H9 (cell line): ENCODE measurements at regions not wholly inside any gene's neighbourhood (a gene's known extent, or its start where the extent isn't known, plus 50 kb on each side); places are given as distances from the start of the nearest gene placed in this dataset.

ENCODE experiments used
- DNase-seq: peaks from one replicate; pipeline ENCODE4 v3.0.0-alpha.2; 2017
- H2AFZ ChIP-seq: one replicate; pipeline ENCODE4 v1.6.1; 2013; ENCODE audit warnings: mild to moderate bottlenecking, low read length, control low read depth, moderate library complexity
- H2AK5ac ChIP-seq: 2 replicates; pipeline ENCODE4 v1.6.1; 2013; ENCODE audit warnings: low read length, control low read depth, mixed read lengths; ENCODE audit not compliant: insufficient read length
- H2BK120ac ChIP-seq: one replicate; pipeline ENCODE4 v1.6.1; 2013; ENCODE audit warnings: low read depth, mild to moderate bottlenecking, low read length, control low read depth, inconsistent platforms; ENCODE audit not compliant: poor library complexity, severe bottlenecking
- H2BK12ac ChIP-seq: 2 replicates; pipeline ENCODE4 v1.6.1; 2013; ENCODE audit warnings: low read length, control low read depth, mixed read lengths, low read depth; ENCODE audit not compliant: insufficient read length
- H2BK15ac ChIP-seq: 2 replicates; pipeline ENCODE4 v1.6.1; 2013; ENCODE audit warnings: low read depth, low read length, control low read depth
- H2BK20ac ChIP-seq: one replicate; pipeline ENCODE4 v1.6.1; 2013; ENCODE audit warnings: low read depth, mild to moderate bottlenecking, low read length, control low read depth, inconsistent platforms; ENCODE audit not compliant: poor library complexity, severe bottlenecking
- H2BK5ac ChIP-seq: 2 replicates; pipeline ENCODE4 v1.6.1; 2013; ENCODE audit warnings: low read length, control low read depth, mixed read lengths; ENCODE audit not compliant: insufficient read length
- H3K14ac ChIP-seq: 2 replicates; pipeline ENCODE4 v1.6.1; 2013; ENCODE audit warnings: low read length, control low read depth; ENCODE audit not compliant: insufficient read depth
- H3K18ac ChIP-seq: 2 replicates; pipeline ENCODE4 v1.6.1; 2013; ENCODE audit warnings: low read depth, mild to moderate bottlenecking, mixed read lengths, low read length, control low read depth; ENCODE audit not compliant: insufficient read length
- H3K23ac ChIP-seq: 2 replicates; pipeline ENCODE4 v1.6.1; 2013; ENCODE audit warnings: low read length, control low read depth, mixed read lengths, low read depth; ENCODE audit not compliant: insufficient read length
- H3K23me2 ChIP-seq: 2 replicates; pipeline ENCODE4 v1.6.1; 2013; ENCODE audit warnings: low read depth, mild to moderate bottlenecking, mixed read lengths, low read length, control low read depth; ENCODE audit not compliant: insufficient read length, poor library complexity, severe bottlenecking
- H3K27ac ChIP-seq: 2 replicates; pipeline ENCODE4 v1.5.1; 2013; ENCODE audit warnings: low read length, control low read depth, mixed read lengths, low read depth; ENCODE audit not compliant: insufficient read length
- H3K27me3 ChIP-seq: 2 replicates; pipeline ENCODE4 v1.6.1; 2013; ENCODE audit warnings: low read length, control low read depth, inconsistent platforms; ENCODE audit not compliant: insufficient read depth
- H3K4ac ChIP-seq: 2 replicates; pipeline ENCODE4 v1.6.1; 2013; ENCODE audit warnings: low read depth, mild to moderate bottlenecking, control low read depth, inconsistent platforms, low read length, moderate library complexity
- H3K4me1 ChIP-seq: 2 replicates; pipeline ENCODE4 v1.6.1; 2013; ENCODE audit warnings: low read length, control low read depth, inconsistent platforms; ENCODE audit not compliant: insufficient read depth
- H3K4me2 ChIP-seq: 2 replicates; pipeline ENCODE4 v1.6.1; 2013; ENCODE audit warnings: low read length, control low read depth, mixed read lengths; ENCODE audit not compliant: insufficient read length, insufficient read depth
- H3K56ac ChIP-seq: 2 replicates; pipeline ENCODE4 v1.6.1; 2013; ENCODE audit warnings: low read depth, mild to moderate bottlenecking, mixed read lengths, low read length, control low read depth; ENCODE audit not compliant: insufficient read length
- H3K79me1 ChIP-seq: 2 replicates; pipeline ENCODE4 v1.6.1; 2013; ENCODE audit warnings: low read depth, mild to moderate bottlenecking, moderate library complexity, low read length, control low read depth, inconsistent platforms; ENCODE audit not compliant: insufficient read depth, poor library complexity, severe bottlenecking
- H3K79me2 ChIP-seq: 2 replicates; pipeline ENCODE4 v1.6.1; 2013; ENCODE audit warnings: low read length, control low read depth, inconsistent platforms; ENCODE audit not compliant: insufficient read depth
- H3K9ac ChIP-seq: 2 replicates; pipeline ENCODE4 v1.6.1; 2013; ENCODE audit warnings: low read length, control low read depth, mixed read lengths; ENCODE audit not compliant: insufficient read length; ENCODE audit errors: extremely low read depth
- H3K9me3 ChIP-seq: one replicate; pipeline ENCODE4 v1.6.1; 2013; ENCODE audit warnings: low read depth, low read length, inconsistent platforms; ENCODE audit not compliant: control insufficient read depth
- H3T11ph ChIP-seq: one replicate; pipeline ENCODE4 v1.6.1; 2013; ENCODE audit warnings: mild to moderate bottlenecking, low read length, control low read depth, inconsistent platforms
- H4K20me1 ChIP-seq: one replicate; pipeline ENCODE4 v1.6.1; 2013; ENCODE audit not compliant: control insufficient read depth, insufficient read length, insufficient read depth
- H4K5ac ChIP-seq: 2 replicates; pipeline ENCODE4 v1.6.1; 2013; ENCODE audit warnings: low read depth, mild to moderate bottlenecking, mixed read lengths, low read length, control low read depth; ENCODE audit not compliant: insufficient read length
- H4K8ac ChIP-seq: replicated peaks from 2 replicates; pipeline ENCODE4 v1.6.1; 2013; ENCODE audit warnings: low read length, control low read depth, mixed read lengths, low read depth; ENCODE audit not compliant: insufficient read length
- H4K91ac ChIP-seq: 2 replicates; pipeline ENCODE4 v1.6.1; 2013; ENCODE audit warnings: low read depth, mild to moderate bottlenecking, moderate library complexity, mixed read lengths, low read length, control low read depth; ENCODE audit not compliant: insufficient read length
- H3K27ac Mint-ChIP-seq, 3 experiments: 2 replicates in 2 of 3; 3 replicates in 1 of 3; pipeline ENCODE4 v1.8.0; 2020 to 2021; ENCODE audit warnings: mixed read lengths in 3 of 3, mild to moderate bottlenecking in 1 of 3, moderate library complexity in 1 of 3
- H3K27me3 Mint-ChIP-seq: 2 replicates; pipeline ENCODE4 v1.8.0; 2021; ENCODE audit warnings: low read depth, mild to moderate bottlenecking, moderate library complexity, mixed read lengths
- H3K36me3 Mint-ChIP-seq, 3 experiments: 2 replicates in 2 of 3; 3 replicates in 1 of 3; pipeline ENCODE4 v1.8.0; 2020 to 2021; ENCODE audit warnings: low read depth in 3 of 3, mixed read lengths in 3 of 3; ENCODE audit not compliant: insufficient read depth in 1 of 3
- H3K4me1 Mint-ChIP-seq, 2 experiments: 2 replicates each; pipeline ENCODE4 v1.8.0; 2020; ENCODE audit warnings: mixed read lengths in 2 of 2
- H3K4me3 Mint-ChIP-seq, 2 experiments: 2 replicates in 1 of 2; 3 replicates in 1 of 2; pipeline ENCODE4 v1.8.0; 2020 to 2021; ENCODE audit warnings: mild to moderate bottlenecking in 2 of 2, mixed read lengths in 2 of 2, moderate library complexity in 1 of 2
- H3K9me3 Mint-ChIP-seq, 2 experiments: 2 replicates in 1 of 2; 3 replicates in 1 of 2; pipeline ENCODE4 v1.8.0; 2020; ENCODE audit warnings: mild to moderate bottlenecking in 2 of 2, mixed read lengths in 2 of 2, moderate library complexity in 1 of 2
- CTCF ChIP-seq: fragments of 200-600 bp; sonication (generic); conservative IDR thresholded peaks from 3 replicates; pipeline ENCODE4 v1.8.0; 2021; ENCODE audit warnings: antibody characterized with exemption, mild to moderate bottlenecking
- whole genome bisulfite sequencing: extraction: QIAGEN DNeasy Blood & Tissue Kit; methylation state at CpG from one replicate; pipeline ENCODE4 v1.1.7; 2013; ENCODE audit warnings: missing lambda C conversion rate, low lambda C conversion rate, mixed read lengths; ENCODE audit not compliant: insufficient read length; ENCODE audit errors: extremely low coverage; 5-methylcytosine and 5-hydroxymethylcytosine counted together

GRCh38 chr18:60202708-60203107, 169.9 kb downstream of the MC4R start:
- Histone ChIP-seq H3K23me2 (no peaks in the 10 kb centered on the region), H3T11ph (no peak overlapping the region), H3K27me3 (no peaks in the 10 kb centered on the region), H4K91ac (no peak overlapping the region), H3K9me3 (no peaks in the 10 kb centered on the region), H2BK120ac (no peak overlapping the region), H2BK5ac (no peak overlapping the region), H2BK12ac (no peak overlapping the region), H3K23ac (no peak overlapping the region), H2AFZ (no peak overlapping the region), H3K4ac (no peak overlapping the region), H3K9ac (no peak overlapping the region), H4K5ac (no peak overlapping the region), H2BK20ac (no peak overlapping the region), H3K79me2 (no peaks in the 10 kb centered on the region), H3K18ac (no peak overlapping the region), H4K8ac (no peak overlapping the region), H3K4me2 (no peak overlapping the region), H2AK5ac (no peak overlapping the region), H2BK15ac (no peak overlapping the region), H3K79me1 (no peaks in the 10 kb centered on the region), H3K27ac (no peak overlapping the region), H3K56ac (no peak overlapping the region), H3K4me1 (no peaks in the 10 kb centered on the region), H4K20me1 (no peaks in the 10 kb centered on the region), H3K14ac (no peak overlapping the region)
- Mint-ChIP-seq H3K27me3 (no peaks in the 10 kb centered on the region), H3K9me3 (no peaks in the 10 kb centered on the region), H3K36me3 (no peaks in the 10 kb centered on the region), H3K27ac (no peak overlapping the region), H3K4me1 (no peaks in the 10 kb centered on the region), H3K4me3 (no peak overlapping the region)
- TF ChIP-seq CTCF = no peak
- no CpG with 5 or more reads among the region's 1 CpG for WGBS
- no peak for DNase-seq
